ENCODE measurements at regions not wholly inside any gene's neighbourhood (a gene's known extent, or its start where the extent isn't known, plus 50 kb on each side); places are given as distances from the start of the nearest gene placed in this dataset.

- Histone ChIP-seq H3K27me3 (ENCODE audit: control insufficient read depth, insufficient read depth, low read length) (no peaks in the 10 kb centered on the region), H3K4me3 (ENCODE audit: low read depth, low read length) (no peak overlapping the region), H3K36me3 (ENCODE audit: control insufficient read depth, insufficient read depth, low read length) (no peaks in the 10 kb centered on the region)
- TF ChIP-seq CTCF (IDR thresholded peaks at IDR 0.05; ENCODE audit: insufficient read depth, low read length, severe bottlenecking): no peak
- FAIRE-seq (no peak), DNase-seq (ENCODE audit: low read depth) (no peak)
These were observed 53.0 kb upstream of the ANKEF1 start for GRCh38 chr20:9981829-9982228.

GRCh38 chr20:9978397-9979004 is 56.3 kb upstream of the ANKEF1 start:
- no peak overlapping the region for H3K4me3 ChIP-seq (ENCODE audit: low read depth, low read length)
- TF ChIP-seq CTCF (IDR thresholded peaks at IDR 0.05; ENCODE audit: insufficient read depth, low read length, severe bottlenecking): peak; percentile 76

GRCh38 chr20:9977629-9978028 is 57.2 kb upstream of the ANKEF1 start:
- DNase-seq (ENCODE audit: low read depth) (peak; percentile 77), FAIRE-seq (no peak)
- H3K36me3 ChIP-seq (ENCODE audit: control insufficient read depth, insufficient read depth, low read length): no peaks in the 10 kb centered on the region
- H3K27me3 ChIP-seq (ENCODE audit: control insufficient read depth, insufficient read depth, low read length): no peaks in the 10 kb centered on the region
- no peak overlapping the region for H3K4me3 ChIP-seq (ENCODE audit: low read depth, low read length)
- TF ChIP-seq CTCF (IDR thresholded peaks at IDR 0.05; ENCODE audit: insufficient read depth, low read length, severe bottlenecking): no peak

More at GRCh38 chr20:9978397-9979004, 56.3 kb upstream of the ANKEF1 start:
- Histone ChIP-seq H3K27me3 (ENCODE audit: control insufficient read depth, insufficient read depth, low read length) (no peaks in the 10 kb centered on the region), H3K36me3 (ENCODE audit: control insufficient read depth, insufficient read depth, low read length) (no peaks in the 10 kb centered on the region)
- peak; percentile 89 for DNase-seq (ENCODE audit: low read depth)
- no peak for FAIRE-seq

GRCh38 chr20:9974324-9974723 is 60.5 kb upstream of the ANKEF1 start:
- FAIRE-seq (peak; percentile 50), DNase-seq (ENCODE audit: low read depth) (no peak)
- Histone ChIP-seq H3K4me3 (ENCODE audit: low read depth, low read length) (no peak overlapping the region), H3K27me3 (ENCODE audit: control insufficient read depth, insufficient read depth, low read length) (no peaks in the 10 kb centered on the region), H3K36me3 (ENCODE audit: control insufficient read depth, insufficient read depth, low read length) (no peaks in the 10 kb centered on the region)
- TF ChIP-seq CTCF (IDR thresholded peaks at IDR 0.05; ENCODE audit: insufficient read depth, low read length, severe bottlenecking): no peak

- Histone ChIP-seq H3K36me3 (ENCODE audit: control insufficient read depth, insufficient read depth, low read length) (no peaks in the 10 kb centered on the region), H3K27me3 (ENCODE audit: control insufficient read depth, insufficient read depth, low read length) (no peaks in the 10 kb centered on the region), H3K4me3 (ENCODE audit: low read depth, low read length) (no peak overlapping the region)
- DNase-seq (ENCODE audit: low read depth) (peak; percentile 82), FAIRE-seq (no peak)
- TF ChIP-seq CTCF (IDR thresholded peaks at IDR 0.05; ENCODE audit: insufficient read depth, low read length, severe bottlenecking): no peak
These were observed 63.0 kb upstream of the ANKEF1 start for GRCh38 chr20:9971746-9972145.

- TF ChIP-seq CTCF (IDR thresholded peaks at IDR 0.05; ENCODE audit: insufficient read depth, low read length, severe bottlenecking): no peak
- FAIRE-seq: no peak
- Histone ChIP-seq H3K27me3 (ENCODE audit: control insufficient read depth, insufficient read depth, low read length) (no peaks in the 10 kb centered on the region), H3K36me3 (ENCODE audit: control insufficient read depth, insufficient read depth, low read length) (no peaks in the 10 kb centered on the region), H3K4me3 (ENCODE audit: low read depth, low read length) (no peak overlapping the region)
- peak; percentile 70 for DNase-seq (ENCODE audit: low read depth)
These were observed 65.2 kb upstream of the ANKEF1 start for GRCh38 chr20:9969626-9970025.
